ENCODE measurements at regions not wholly inside any gene's neighbourhood (a gene's known extent, or its start where the extent isn't known, plus 50 kb on each side); places are given as distances from the start of the nearest gene placed in this dataset.

GRCh38 chr2:223668302-223668998 is 66.3 kb upstream of the SCG2 start:
- H3K36me3 Mint-ChIP-seq, result no peaks in the 10 kb centered on the region
- peaks cover 4% of the 10 kb centered on the region for H3K4me1 Mint-ChIP-seq
- H3K4me3 Mint-ChIP-seq, result no peak overlapping the region
- TF ChIP-seq CTCF (IDR thresholded peaks at IDR 0.05; ENCODE audit: unreplicated experiment), result no peak
- peaks cover 9% of the 10 kb centered on the region for H3K9me3 Mint-ChIP-seq
- no peak for DNase-seq (ENCODE audit: low spot score in 2 of 2, unreplicated experiment in 2 of 2)
- H3K27ac Mint-ChIP-seq, result no peak overlapping the region
- H3K27me3 Mint-ChIP-seq (ENCODE audit: low read depth), result no peaks in the 10 kb centered on the region

GRCh38 chr2:223654384-223654915 is 52.3 kb upstream of the SCG2 start:
- TF ChIP-seq CTCF (IDR thresholded peaks at IDR 0.05; ENCODE audit: unreplicated experiment), result no peak
- peaks cover 4% of the 10 kb centered on the region for H3K4me1 Mint-ChIP-seq
- no peak for DNase-seq (ENCODE audit: low spot score in 2 of 2, unreplicated experiment in 2 of 2)
- H3K4me3 Mint-ChIP-seq, result no peak overlapping the region
- peaks cover 19% of the 10 kb centered on the region for H3K9me3 Mint-ChIP-seq
- peaks cover 16% of the 10 kb centered on the region for H3K36me3 Mint-ChIP-seq
- H3K27ac Mint-ChIP-seq, result no peak overlapping the region
- H3K27me3 Mint-ChIP-seq (ENCODE audit: low read depth), result peaks cover 6% of the 10 kb centered on the region

DNA sequence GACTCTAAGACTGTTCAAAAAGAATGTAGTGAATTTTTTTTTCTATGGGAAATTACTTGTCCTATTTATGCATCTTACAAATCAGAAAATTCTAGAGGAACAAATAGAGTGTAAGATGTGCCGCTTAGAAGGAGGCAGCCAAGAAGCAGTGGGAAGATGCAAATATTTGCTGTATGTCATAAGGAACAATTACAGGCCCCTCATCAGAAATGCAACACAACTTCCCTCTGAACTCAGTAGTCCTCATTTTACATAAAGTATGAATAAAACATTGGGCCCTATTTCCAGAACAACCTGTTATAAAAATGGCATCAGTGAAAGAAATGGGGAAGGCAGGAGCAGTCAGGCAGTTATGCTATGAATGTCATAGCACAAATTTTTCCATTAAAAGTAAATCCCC is 50.7 kb upstream of the SCG2 start:
- peaks cover 4% of the 10 kb centered on the region for H3K4me1 Mint-ChIP-seq
- H3K4me3 Mint-ChIP-seq, result no peak overlapping the region
- DNase-seq (ENCODE audit: low spot score in 2 of 2, unreplicated experiment in 2 of 2), result no peak
- H3K9me3 Mint-ChIP-seq, result peaks cover 8% of the 10 kb centered on the region
- peaks cover 9% of the 10 kb centered on the region for H3K27me3 Mint-ChIP-seq (ENCODE audit: low read depth)
- no peak overlapping the region for H3K27ac Mint-ChIP-seq
- TF ChIP-seq CTCF (IDR thresholded peaks at IDR 0.05; ENCODE audit: unreplicated experiment), result no peak
- peaks cover 5% of the 10 kb centered on the region for H3K36me3 Mint-ChIP-seq

- no peak for DNase-seq (ENCODE audit: low spot score in 2 of 2, unreplicated experiment in 2 of 2)
- peaks cover 17% of the 10 kb centered on the region for H3K27me3 Mint-ChIP-seq (ENCODE audit: low read depth)
- TF ChIP-seq CTCF (IDR thresholded peaks at IDR 0.05; ENCODE audit: unreplicated experiment), result no peak
- H3K4me3 Mint-ChIP-seq, result no peak overlapping the region
- H3K4me1 Mint-ChIP-seq, result peaks cover 4% of the 10 kb centered on the region
- no peak overlapping the region for H3K27ac Mint-ChIP-seq
- peaks cover 8% of the 10 kb centered on the region for H3K9me3 Mint-ChIP-seq
- H3K36me3 Mint-ChIP-seq, result peaks cover 5% of the 10 kb centered on the region
These were observed 50.0 kb upstream of the SCG2 start for GRCh38 chr2:223652122-223652521.
